Spleen (tissue), 11 donors: ENCODE measurements at regions not wholly inside any gene's neighbourhood (a gene's known extent, or its start where the extent isn't known, plus 50 kb on each side); places are given as distances from the start of the nearest gene placed in this dataset.

Experiments used
- DNase-seq: peaks from one replicate; pipeline ENCODE4 v3.0.0-alpha.2; 2020
- H3K27ac ChIP-seq, 8 donors: fragments of 200-600 bp; sonication (generic) in 7 of 8; 1 replicate in 4 of 8; 2 replicates in 4 of 8; pipeline versions ENCODE4 v1.5.0 to v1.8.0; 2016 to 2021; ENCODE audit warnings: inconsistent platforms in 4 of 8, mild to moderate bottlenecking in 4 of 8, moderate library complexity in 1 of 8
- H3K27me3 ChIP-seq, 7 donors: fragments of 200-600 bp; sonication (generic) in 6 of 7; replicated peaks in 1 of 7; 1 replicate in 4 of 7; 2 replicates in 3 of 7; pipeline versions ENCODE4 v1.5.0 to v1.8.0; 2016 to 2021; ENCODE audit warnings: inconsistent platforms in 3 of 7, mild to moderate bottlenecking in 1 of 7
- H3K36me3 ChIP-seq, 6 donors: fragments of 200-600 bp; sonication (generic) in 5 of 6; 1 replicate in 4 of 6; 2 replicates in 2 of 6; pipeline versions ENCODE4 v1.5.0 to v1.8.0; 2016 to 2021; ENCODE audit warnings: inconsistent platforms in 2 of 6
- H3K4me1 ChIP-seq, 6 donors: fragments of 200-600 bp; sonication (generic) in 5 of 6; 1 replicate in 3 of 6; 2 replicates in 3 of 6; pipeline versions ENCODE4 v1.5.0 to v1.8.0; 2016 to 2021; ENCODE audit warnings: inconsistent platforms in 3 of 6
- H3K4me3 ChIP-seq, 8 donors: fragments of 200-600 bp; sonication (generic) in 7 of 8; 1 replicate in 4 of 8; 2 replicates in 4 of 8; pipeline versions ENCODE4 v1.5.0 to v1.8.0; 2016 to 2021; ENCODE audit warnings: inconsistent platforms in 4 of 8, mild to moderate bottlenecking in 4 of 8, moderate library complexity in 2 of 8
- H3K9me3 ChIP-seq, 8 donors: fragments of 200-600 bp; sonication (generic) in 7 of 8; 1 replicate in 4 of 8; 2 replicates in 4 of 8; pipeline versions ENCODE4 v1.5.0 to v1.8.0; 2016 to 2021; ENCODE audit warnings: inconsistent platforms in 4 of 8
- POLR2A ChIP-seq, 3 donors: fragments of 450-650 bp; IDR thresholded peaks; one replicate each; pipeline ENCODE4 v1.5.1; 2017; ENCODE audit warnings: antibody characterized with exemption in 3 of 3, mild to moderate bottlenecking in 1 of 3
- POLR2AphosphoS5 ChIP-seq, 3 donors: sonication (generic); formaldehyde crosslinking; IDR thresholded peaks; one replicate each; pipeline ENCODE4 v1.5.1; 2017; ENCODE audit warnings: antibody characterized with exemption in 3 of 3
- WGBS, 5 donors: extraction: QIAGEN DNeasy Blood & Tissue Kit in 3 of 5; methylation state at CpG; one replicate each; pipeline versions ENCODE4 v1.1.5 to v1.1.7; 2013 to 2018; 5-methylcytosine and 5-hydroxymethylcytosine counted together
- intact Hi-C: fragments of 100-400 bp; cut with DNase I; formaldehyde crosslinking; loops from one replicate; pipeline ENCODE4 v1.15.0; 2023; ENCODE audit warnings: low total_unique reads
- TF ChIP-seq, protein P1 (sequence below), 11 experiments: fragments of 200-600 bp in 7 of 11; fragments of 450-650 bp in 4 of 11; sonication (generic) in 4 of 11; IDR thresholded peaks in 8 of 11; conservative IDR thresholded peaks in 3 of 11; 1 replicate in 7 of 11; 2 replicates in 4 of 11; pipeline versions ENCODE4 v1.4.0 to v1.8.0; 2016 to 2021; ENCODE audit warnings: antibody characterized with exemption in 11 of 11, inconsistent platforms in 4 of 11, mild to moderate bottlenecking in 1 of 11
- donor health status: healthy with polysubstance abuse.
- donor health status: DM: no; HTN: no; CAD: no; lungs with moderate emphysema.
- donor health status: DM: no; HTN: no; CAD: no.
- donor health status: Bipolar disorder and iron deficiency.
- donor health status: healthy.
- donor health status: DM: no; HTN: no; CAD: no.
- donor health status: DM: yes; HTN: yes; CAD: no.

DNA sequence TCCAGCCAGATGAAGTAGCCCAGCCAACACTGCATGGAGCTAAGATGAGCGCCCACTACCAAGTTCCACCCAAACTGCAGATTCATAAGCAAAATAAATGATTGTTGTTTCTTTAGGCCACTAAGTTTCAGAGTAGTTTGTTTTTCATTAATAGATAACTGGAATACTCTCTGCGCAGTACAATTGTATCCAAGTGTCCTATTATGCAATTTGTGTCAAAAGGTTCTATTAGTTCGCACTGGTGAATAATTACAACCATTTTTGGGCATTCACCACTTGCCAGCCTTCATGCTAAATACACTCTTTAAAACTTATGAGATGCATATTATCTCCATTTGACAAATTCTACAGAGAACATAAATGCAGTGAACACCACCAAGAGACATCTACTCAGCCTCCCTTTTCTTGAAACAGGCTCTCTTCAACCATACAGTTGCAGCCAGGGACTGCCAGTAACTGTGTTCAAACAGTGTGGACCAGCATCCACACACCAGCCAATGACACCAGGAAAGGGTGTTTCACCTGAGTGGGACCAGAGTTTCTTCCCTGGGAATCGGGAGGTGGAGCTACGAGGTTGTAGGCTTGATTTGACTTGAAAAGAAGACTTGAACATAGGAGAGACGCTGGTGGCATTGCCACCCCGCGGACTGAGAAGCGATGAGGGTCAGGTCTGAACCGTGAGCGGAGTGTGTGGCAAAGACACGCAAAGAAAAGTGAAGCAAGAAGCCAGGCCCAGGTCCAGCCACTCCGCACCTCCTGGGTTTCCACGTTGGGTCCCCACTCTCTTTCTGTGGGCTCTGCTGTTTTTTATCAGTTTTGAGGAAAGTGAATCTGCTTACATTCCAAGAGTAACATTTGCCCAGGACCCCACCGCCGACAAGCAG lies 53.0 kb upstream of the FZD10 start:
- WGBS, 5 donors = 85 to 90% (median 87%) methylated on average over 16 of the region's 16 CpGs
- no peak for DNase-seq
- intact Hi-C loops = no loop called here
- Histone ChIP-seq H3K27ac (no peak overlapping the region), H3K4me3 (no peak overlapping the region), H3K9me3 (peaks cover 0 to 18% (median 4%) of the 10 kb centered on the region in 8 donors), H3K4me1 (peaks cover 0 to 5% (median 0%) of the 10 kb centered on the region in 6 donors), H3K36me3 (no peaks in the 10 kb centered on the region), H3K27me3 (peaks cover 0 to 38% (median 4%) of the 10 kb centered on the region in 7 donors)
- TF ChIP-seq POLR2A (IDR thresholded peaks at IDR 0.05) (no peak), POLR2AphosphoS5 (IDR thresholded peaks at IDR 0.05) (no peak)
- TF ChIP-seq, protein P1, sequence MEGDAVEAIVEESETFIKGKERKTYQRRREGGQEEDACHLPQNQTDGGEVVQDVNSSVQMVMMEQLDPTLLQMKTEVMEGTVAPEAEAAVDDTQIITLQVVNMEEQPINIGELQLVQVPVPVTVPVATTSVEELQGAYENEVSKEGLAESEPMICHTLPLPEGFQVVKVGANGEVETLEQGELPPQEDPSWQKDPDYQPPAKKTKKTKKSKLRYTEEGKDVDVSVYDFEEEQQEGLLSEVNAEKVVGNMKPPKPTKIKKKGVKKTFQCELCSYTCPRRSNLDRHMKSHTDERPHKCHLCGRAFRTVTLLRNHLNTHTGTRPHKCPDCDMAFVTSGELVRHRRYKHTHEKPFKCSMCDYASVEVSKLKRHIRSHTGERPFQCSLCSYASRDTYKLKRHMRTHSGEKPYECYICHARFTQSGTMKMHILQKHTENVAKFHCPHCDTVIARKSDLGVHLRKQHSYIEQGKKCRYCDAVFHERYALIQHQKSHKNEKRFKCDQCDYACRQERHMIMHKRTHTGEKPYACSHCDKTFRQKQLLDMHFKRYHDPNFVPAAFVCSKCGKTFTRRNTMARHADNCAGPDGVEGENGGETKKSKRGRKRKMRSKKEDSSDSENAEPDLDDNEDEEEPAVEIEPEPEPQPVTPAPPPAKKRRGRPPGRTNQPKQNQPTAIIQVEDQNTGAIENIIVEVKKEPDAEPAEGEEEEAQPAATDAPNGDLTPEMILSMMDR (IDR thresholded peaks at IDR 0.05 in 8 of 11, conservative IDR thresholded peaks at IDR 0.05 in 3 of 11) = no peak

DNA sequence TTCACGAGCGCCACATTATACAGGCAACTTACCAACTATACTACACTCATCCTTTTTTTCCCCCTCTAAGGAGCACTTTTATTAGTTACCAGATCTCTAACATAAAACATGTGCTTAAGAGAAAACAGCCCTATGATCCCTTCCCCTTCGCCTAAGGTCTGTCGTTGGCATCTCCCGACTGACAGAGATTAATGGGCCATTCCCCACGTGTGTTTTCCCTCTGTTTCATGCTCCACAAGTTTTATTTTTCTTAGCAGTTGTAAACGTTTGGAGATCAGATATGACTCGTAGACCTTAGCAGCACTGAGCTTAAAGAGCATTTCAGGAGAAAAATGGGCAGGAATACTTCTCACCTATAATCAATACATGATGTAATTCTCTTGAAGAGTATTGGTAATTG lies 51.4 kb upstream of the FZD10 start:
- no peaks in the 10 kb centered on the region for H3K4me1 ChIP-seq
- DNase-seq = no peak
- no peaks in the 10 kb centered on the region for H3K36me3 ChIP-seq
- H3K9me3 ChIP-seq = peaks cover 0 to 18% (median 4%) of the 10 kb centered on the region in 8 donors
- TF ChIP-seq, protein P1 (IDR thresholded peaks at IDR 0.05 in 8 of 11, conservative IDR thresholded peaks at IDR 0.05 in 3 of 11) = no peak
- TF ChIP-seq POLR2AphosphoS5 (IDR thresholded peaks at IDR 0.05) (no peak), POLR2A (IDR thresholded peaks at IDR 0.05) (no peak)
- intact Hi-C loops = no loop called here
- no peak overlapping the region for H3K4me3 ChIP-seq
- peaks cover 0 to 22% (median 0%) of the 10 kb centered on the region in 7 donors for H3K27me3 ChIP-seq
- WGBS, 5 donors = 46 to 57% (median 54%) methylated on average over 8 of the region's 8 CpGs
- no peak overlapping the region for H3K27ac ChIP-seq

DNA sequence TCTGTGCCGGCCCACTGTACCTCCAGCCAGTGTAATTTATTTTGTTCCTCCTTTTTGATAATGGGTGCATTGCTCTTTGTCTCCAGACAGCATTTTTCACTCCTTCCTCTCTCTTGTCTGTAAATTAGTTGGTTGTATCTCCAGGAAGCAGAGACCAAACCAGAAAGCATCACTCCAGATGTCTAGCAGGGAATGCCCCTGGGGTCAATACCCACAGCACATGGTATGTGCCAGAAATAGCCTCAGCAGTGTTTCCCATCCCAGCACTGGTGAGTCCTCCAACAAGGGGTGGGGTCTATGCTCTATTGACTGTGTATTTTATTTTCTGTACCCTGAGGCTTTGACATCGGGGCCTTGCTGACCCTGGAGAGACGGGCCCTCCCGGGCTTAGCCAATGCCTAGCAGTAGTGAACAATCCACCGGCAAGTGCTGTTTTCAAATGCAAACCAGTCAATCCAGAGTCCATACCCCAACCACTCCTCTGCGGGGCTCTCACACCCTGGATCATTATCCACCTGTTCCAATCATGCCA lies 50.2 kb upstream of the FZD10 start:
- Histone ChIP-seq H3K9me3 (peaks cover 0 to 18% (median 4%) of the 10 kb centered on the region in 8 donors), H3K27me3 (peaks cover 0 to 18% (median 0%) of the 10 kb centered on the region in 7 donors), H3K4me3 (no peak overlapping the region), H3K27ac (no peak overlapping the region), H3K4me1 (no peaks in the 10 kb centered on the region), H3K36me3 (no peaks in the 10 kb centered on the region)
- intact Hi-C loops = no loop called here
- WGBS, 5 donors = 59 to 75% (median 71%) methylated on average over 6 of the region's 6 CpGs
- no peak for DNase-seq
- TF ChIP-seq POLR2A (IDR thresholded peaks at IDR 0.05) (no peak), POLR2AphosphoS5 (IDR thresholded peaks at IDR 0.05) (no peak)
- TF ChIP-seq, protein P1 (IDR thresholded peaks at IDR 0.05 in 8 of 11, conservative IDR thresholded peaks at IDR 0.05 in 3 of 11) = no peak
